T-cell (primary cell): ENCODE measurements at regions not wholly inside any gene's neighbourhood (a gene's known extent, or its start where the extent isn't known, plus 50 kb on each side); places are given as distances from the start of the nearest gene placed in this dataset.

Experiments
- ATAC-seq, 4 experiments: fragments of 200-7000 bp in 3 of 4; fragments of 150-1000 bp in 1 of 4; cut with Tn5 transposase; replicated peaks in 1 of 4; 1 replicate in 3 of 4; 2 replicates in 1 of 4; pipeline ENCODE4 v1.10.0; 2021; ENCODE audit warnings: moderate library complexity in 3 of 4, mild to moderate bottlenecking in 2 of 4, moderate number of reproducible peaks in 1 of 4
- CTCF ChIA-PET, 2 donors: fragments of 300-600 bp; sonication (Branson Sonifier 250); formaldehyde crosslinking; loops; one replicate each; lab custom pipeline; 2022; ENCODE audit warnings: antibody characterized with exemption in 2 of 2; lab: Charles Lee
- POLR2A ChIA-PET, 2 donors: fragments of 300-600 bp; sonication (Branson Sonifier 250); formaldehyde crosslinking; loops; one replicate each; lab custom pipeline; 2022; ENCODE audit warnings: antibody characterized with exemption in 2 of 2; lab: Charles Lee
- DNase-seq, 35 experiments: peaks; one replicate each; pipeline versions ENCODE4 v3.0.0 to v3.0.0-alpha.2; 2013 to 2023
- H3K27ac ChIP-seq: one replicate; pipeline ENCODE4 v1.5.1; 2013; ENCODE audit warnings: low read length
- H3K27me3 ChIP-seq, 2 experiments: replicated peaks in 1 of 2; 1 replicate in 1 of 2; 2 replicates in 1 of 2; pipeline versions ENCODE4 v1.6.1 to v1.7.0; 2013; ENCODE audit warnings: low read length in 1 of 2, mixed read lengths in 1 of 2; ENCODE audit not compliant: control insufficient read depth in 2 of 2, insufficient read depth in 2 of 2; ENCODE audit errors: extremely low read depth in 1 of 2
- H3K36me3 ChIP-seq, 2 donors: 1 replicate in 1 of 2; 2 replicates in 1 of 2; pipeline versions ENCODE4 v1.6.1 to v1.7.0; 2013; ENCODE audit warnings: low read length in 1 of 2; ENCODE audit not compliant: control insufficient read depth in 2 of 2, insufficient read depth in 1 of 2; ENCODE audit errors: extremely low read depth in 1 of 2
- H3K4me1 ChIP-seq, 2 experiments: 1 replicate in 1 of 2; 2 replicates in 1 of 2; pipeline versions ENCODE4 v1.6.1 to v1.7.0; 2013; ENCODE audit warnings: low read length in 2 of 2, mixed read lengths in 1 of 2; ENCODE audit not compliant: insufficient read depth in 2 of 2, control insufficient read depth in 1 of 2; ENCODE audit errors: extremely low read depth in 1 of 2
- H3K4me3 ChIP-seq, 2 donors: 1 replicate in 1 of 2; 2 replicates in 1 of 2; pipeline versions ENCODE4 v1.5.1 to v1.7.0; 2013; ENCODE audit warnings: mild to moderate bottlenecking in 2 of 2, low read length in 1 of 2, moderate library complexity in 1 of 2; ENCODE audit not compliant: control insufficient read depth in 1 of 2; ENCODE audit errors: extremely low read depth in 1 of 2
- H3K9me3 ChIP-seq: 2 replicates; pipeline ENCODE4 v1.7.0; 2013
- H3K27ac Mint-ChIP-seq, 2 donors: one replicate each; pipeline ENCODE4 v1.8.0; 2020 to 2021; ENCODE audit warnings: mild to moderate bottlenecking in 2 of 2, mixed read lengths in 2 of 2
- H3K27me3 Mint-ChIP-seq, 2 donors: one replicate each; pipeline ENCODE4 v1.8.0; 2021 to 2022; ENCODE audit warnings: mixed read lengths in 2 of 2
- H3K36me3 Mint-ChIP-seq: one replicate; pipeline ENCODE4 v1.8.0; 2021; ENCODE audit warnings: mixed read lengths
- H3K4me1 Mint-ChIP-seq, 3 donors: one replicate each; pipeline ENCODE4 v1.8.0; 2020 to 2022; ENCODE audit warnings: mixed read lengths in 3 of 3, mild to moderate bottlenecking in 1 of 3
- H3K4me3 Mint-ChIP-seq, 3 donors: one replicate each; pipeline ENCODE4 v1.8.0; 2020 to 2022; ENCODE audit warnings: mild to moderate bottlenecking in 3 of 3, mixed read lengths in 3 of 3, moderate library complexity in 3 of 3
- H3K9me3 Mint-ChIP-seq, 3 donors: one replicate each; pipeline ENCODE4 v1.8.0; 2020 to 2022; ENCODE audit warnings: mixed read lengths in 3 of 3
- WGBS: methylation state at CpG from one replicate; pipeline ENCODE4 v1.1.5; 2013; ENCODE audit warnings: missing lambda C conversion rate; ENCODE audit not compliant: insufficient coverage; 5-methylcytosine and 5-hydroxymethylcytosine counted together

- 37% methylated on average over 3 of the region's 5 CpGs for WGBS
- H3K27ac Mint-ChIP-seq, result no peak overlapping the region
- Histone ChIP-seq H3K4me3 (no peak overlapping the region), H3K36me3 (no peaks in the 10 kb centered on the region), H3K27me3 (no peaks in the 10 kb centered on the region), H3K4me1 (no peaks in the 10 kb centered on the region), H3K9me3 (no peaks in the 10 kb centered on the region), H3K27ac (no peak overlapping the region)
- no peak overlapping the region for H3K4me3 Mint-ChIP-seq
- ChIA-PET CTCF (no interaction called here), POLR2A (no interaction called here)
- no peaks in the 10 kb centered on the region for H3K4me1 Mint-ChIP-seq
- ATAC-seq, result no peak
- no peak for DNase-seq
- H3K36me3 Mint-ChIP-seq, result no peaks in the 10 kb centered on the region
- no peaks in the 10 kb centered on the region for H3K27me3 Mint-ChIP-seq
- peaks cover 6 to 23% (median 14%) of the 10 kb centered on the region in 3 donors for H3K9me3 Mint-ChIP-seq
Measured at GRCh38 chr20:12699374-12700228, 309.2 kb upstream of the SPTLC3 start.

DNA sequence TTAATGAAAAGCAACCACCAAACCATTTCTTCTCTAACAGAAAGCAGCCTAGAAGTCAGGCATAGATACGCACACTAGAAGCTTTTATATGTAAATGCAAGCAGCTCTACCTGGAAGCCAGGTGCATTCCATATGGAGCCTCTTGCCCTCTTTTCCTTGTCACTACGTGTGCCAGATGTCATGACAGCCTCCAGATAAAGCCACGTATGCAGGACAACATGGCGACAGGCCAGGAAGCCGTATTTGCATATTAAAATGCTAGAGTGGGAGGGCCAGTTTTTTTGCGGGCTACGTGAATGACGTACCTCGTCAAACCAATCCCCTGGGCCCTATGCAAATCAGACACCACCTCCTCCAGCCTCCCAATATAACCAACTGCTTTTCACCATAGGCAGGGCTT lies 308.1 kb upstream of the SPTLC3 start:
- Histone ChIP-seq H3K36me3 (no peaks in the 10 kb centered on the region), H3K4me1 (no peaks in the 10 kb centered on the region), H3K4me3 (no peak overlapping the region), H3K27me3 (no peaks in the 10 kb centered on the region), H3K9me3 (no peaks in the 10 kb centered on the region), H3K27ac (no peak overlapping the region)
- H3K4me1 Mint-ChIP-seq, result no peaks in the 10 kb centered on the region
- DNase-seq, result no peak
- no peaks in the 10 kb centered on the region for H3K27me3 Mint-ChIP-seq
- peaks cover 6 to 22% (median 14%) of the 10 kb centered on the region in 3 donors for H3K9me3 Mint-ChIP-seq
- no peak overlapping the region for H3K4me3 Mint-ChIP-seq
- H3K36me3 Mint-ChIP-seq, result no peaks in the 10 kb centered on the region
- ChIA-PET CTCF (no interaction called here), POLR2A (no interaction called here)
- no peak overlapping the region for H3K27ac Mint-ChIP-seq
- 79% methylated on average over 2 of the region's 9 CpGs for WGBS
- ATAC-seq, result no peak

DNA sequence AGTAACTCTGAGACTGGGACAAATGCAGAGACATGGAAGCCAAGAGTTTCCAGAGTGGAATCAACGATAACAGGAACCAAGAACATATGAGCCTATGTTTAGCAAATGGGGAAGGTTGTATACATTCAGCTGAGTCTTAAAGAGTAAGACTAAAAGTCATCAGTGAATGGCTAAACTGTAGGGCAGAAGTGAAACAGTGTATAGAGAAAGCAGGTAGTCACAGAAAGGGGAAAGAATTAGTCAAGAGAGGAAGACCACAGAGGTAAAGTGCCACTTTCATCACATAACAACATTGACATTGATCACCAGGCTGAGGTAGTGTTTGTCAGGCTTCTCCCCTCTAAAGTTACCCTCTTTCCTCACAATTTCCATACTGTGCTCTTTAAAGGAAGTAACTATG lies 306.5 kb upstream of the SPTLC3 start:
- DNase-seq, result no peak
- CTCF ChIA-PET, result no interaction called here
- no peaks in the 10 kb centered on the region for H3K9me3 ChIP-seq
- H3K27me3 Mint-ChIP-seq, result no peaks in the 10 kb centered on the region
- H3K27ac Mint-ChIP-seq, result no peak overlapping the region
- H3K9me3 Mint-ChIP-seq, result peaks cover 7 to 21% (median 14%) of the 10 kb centered on the region in 3 donors
- no peaks in the 10 kb centered on the region for H3K4me1 ChIP-seq
- no peak overlapping the region for H3K4me3 ChIP-seq
- no peaks in the 10 kb centered on the region for H3K4me1 Mint-ChIP-seq
- WGBS, result 55% methylated on average over 1 of the region's 1 CpG
- H3K36me3 ChIP-seq, result no peaks in the 10 kb centered on the region
- no peaks in the 10 kb centered on the region for H3K36me3 Mint-ChIP-seq
- POLR2A ChIA-PET, result no interaction called here
- H3K4me3 Mint-ChIP-seq, result no peak overlapping the region
- H3K27ac ChIP-seq, result no peak overlapping the region
- no peak for ATAC-seq
- H3K27me3 ChIP-seq, result no peaks in the 10 kb centered on the region

- Mint-ChIP-seq H3K27ac (no peak overlapping the region), H3K9me3 (peaks cover 4 to 7% (median 4%) of the 10 kb centered on the region in 3 donors), H3K27me3 (no peaks in the 10 kb centered on the region), H3K4me1 (no peaks in the 10 kb centered on the region), H3K4me3 (no peak overlapping the region), H3K36me3 (no peaks in the 10 kb centered on the region)
- ChIA-PET POLR2A (no interaction called here), CTCF (no interaction called here)
- no peak overlapping the region for H3K4me3 ChIP-seq
- ATAC-seq, result no peak
- no CpG with 5 or more reads among the region's 2 CpGs for WGBS
- no peaks in the 10 kb centered on the region for H3K4me1 ChIP-seq
- no peaks in the 10 kb centered on the region for H3K36me3 ChIP-seq
- H3K27me3 ChIP-seq, result no peaks in the 10 kb centered on the region
- H3K9me3 ChIP-seq, result no peaks in the 10 kb centered on the region
- no peak overlapping the region for H3K27ac ChIP-seq
- no peak for DNase-seq
Measured at GRCh38 chr20:12715371-12715770, 293.4 kb upstream of the SPTLC3 start.

GRCh38 chr20:12715991-12716680 lies 292.6 kb upstream of the SPTLC3 start:
- ATAC-seq (no peak), DNase-seq (no peak)
- Mint-ChIP-seq H3K4me3 (no peak overlapping the region), H3K27ac (no peak overlapping the region), H3K4me1 (no peaks in the 10 kb centered on the region), H3K36me3 (no peaks in the 10 kb centered on the region), H3K27me3 (no peaks in the 10 kb centered on the region), H3K9me3 (peaks cover 4 to 7% (median 4%) of the 10 kb centered on the region in 3 donors)
- ChIA-PET CTCF (no interaction called here), POLR2A (interaction anchor here in 1 of 2 donors (0.6 kb wide), 1 partner anchor 158 kb away, joined by 4 read pairs; no protein-coding TSS in a partner anchor)
- no peaks in the 10 kb centered on the region for H3K4me1 ChIP-seq
- no peaks in the 10 kb centered on the region for H3K9me3 ChIP-seq
- no peak overlapping the region for H3K4me3 ChIP-seq
- H3K27ac ChIP-seq, result no peak overlapping the region
- no peaks in the 10 kb centered on the region for H3K36me3 ChIP-seq
- H3K27me3 ChIP-seq, result no peaks in the 10 kb centered on the region
- 80% methylated on average over 1 of the region's 3 CpGs for WGBS

DNA sequence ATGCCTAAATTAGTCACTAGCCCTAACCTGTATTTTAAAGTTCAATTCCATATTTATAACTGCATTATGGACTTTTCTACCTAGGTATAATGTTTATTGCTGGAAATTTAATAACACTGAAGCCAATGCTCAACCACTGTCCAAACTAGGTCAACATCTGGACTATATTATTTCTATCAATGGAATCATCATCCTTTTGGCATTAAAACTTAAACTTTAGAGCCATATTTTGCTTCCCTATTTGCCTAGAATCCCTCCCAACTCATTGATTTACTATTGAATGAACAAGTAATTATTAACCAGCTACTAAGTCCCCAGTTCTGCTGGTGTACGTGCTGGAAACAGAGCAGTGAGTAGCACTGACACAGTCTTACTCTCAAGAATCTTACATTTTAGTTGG lies 291.7 kb upstream of the SPTLC3 start:
- WGBS, result no CpG with 5 or more reads among the region's 1 CpG
- ChIA-PET CTCF (no interaction called here), POLR2A (no interaction called here)
- H3K9me3 ChIP-seq, result no peaks in the 10 kb centered on the region
- Mint-ChIP-seq H3K4me3 (no peak overlapping the region), H3K36me3 (no peaks in the 10 kb centered on the region), H3K4me1 (no peaks in the 10 kb centered on the region), H3K27me3 (no peaks in the 10 kb centered on the region), H3K9me3 (peaks cover 4 to 7% (median 4%) of the 10 kb centered on the region in 3 donors), H3K27ac (no peak overlapping the region)
- H3K27me3 ChIP-seq, result no peaks in the 10 kb centered on the region
- no peak overlapping the region for H3K27ac ChIP-seq
- no peak for DNase-seq
- no peaks in the 10 kb centered on the region for H3K36me3 ChIP-seq
- no peak for ATAC-seq
- H3K4me1 ChIP-seq, result no peaks in the 10 kb centered on the region
- H3K4me3 ChIP-seq, result no peak overlapping the region
